HUES6 (cell line): ENCODE measurements at regions not wholly inside any gene's neighbourhood (a gene's known extent, or its start where the extent isn't known, plus 50 kb on each side); places are given as distances from the start of the nearest gene placed in this dataset.
"Not testable (repeated sequence)": the region's sequence is repeated elsewhere in the genome, so short reads cannot be mapped to it uniquely, and the experiment has no call there.

Experiments
- H3K27ac ChIP-seq: 2 replicates; pipeline ENCODE4 v1.7.0; 2013; ENCODE audit warnings: low read depth, mild to moderate bottlenecking, low read length, inconsistent platforms
- H3K27me3 ChIP-seq: 2 replicates; pipeline ENCODE4 v1.6.1; 2013; ENCODE audit warnings: low read length; ENCODE audit not compliant: control insufficient read depth, insufficient read depth
- H3K36me3 ChIP-seq: 2 replicates; pipeline ENCODE4 v1.6.1; 2013; ENCODE audit warnings: low read length; ENCODE audit not compliant: control insufficient read depth, insufficient read depth
- H3K4me1 ChIP-seq: 2 replicates; pipeline ENCODE4 v1.6.1; 2013; ENCODE audit warnings: low read length; ENCODE audit not compliant: control insufficient read depth, insufficient read depth
- H3K4me3 ChIP-seq: 2 replicates; pipeline ENCODE4 v1.5.1; 2013; ENCODE audit warnings: low read depth, low read length
- H3K9ac ChIP-seq: one replicate; pipeline ENCODE4 v1.6.1; 2013; ENCODE audit warnings: mild to moderate bottlenecking, low read length
- H3K9me3 ChIP-seq: 2 replicates; pipeline ENCODE4 v1.6.1; 2013; ENCODE audit warnings: low read depth, low read length; ENCODE audit not compliant: control insufficient read depth, insufficient read depth

GRCh38 chr20:30295967-30296366 is 961.5 kb upstream of the DEFB115 start:
- H3K9ac ChIP-seq, H3K27ac ChIP-seq, H3K36me3 ChIP-seq, H3K4me3 ChIP-seq, H3K4me1 ChIP-seq, H3K27me3 ChIP-seq: not testable (repeated sequence)
- peaks cover 21% of the 10 kb centered on the region; the same call in 1 of the 2 replicates for H3K9me3 ChIP-seq

- H3K4me1 ChIP-seq, H3K9ac ChIP-seq, H3K36me3 ChIP-seq, H3K4me3 ChIP-seq, H3K27ac ChIP-seq, H3K27me3 ChIP-seq: not testable (repeated sequence)
- peaks cover 31% of the 10 kb centered on the region; the same call in 1 of the 2 replicates for H3K9me3 ChIP-seq
Measured at GRCh38 chr20:30297878-30298595, 959.4 kb upstream of the DEFB115 start.

- not testable (repeated sequence) for H3K27ac ChIP-seq, H3K4me3 ChIP-seq, H3K9ac ChIP-seq, H3K36me3 ChIP-seq, H3K4me1 ChIP-seq, H3K27me3 ChIP-seq
- peaks cover 18% of the 10 kb centered on the region; the same call in 1 of the 2 replicates for H3K9me3 ChIP-seq
Measured at GRCh38 chr20:30300220-30300642, 957.2 kb upstream of the DEFB115 start.

GRCh38 chr20:30302786-30303185 is 954.7 kb upstream of the DEFB115 start:
- H3K4me1 ChIP-seq, H3K27me3 ChIP-seq, H3K27ac ChIP-seq, H3K36me3 ChIP-seq, H3K9ac ChIP-seq, H3K4me3 ChIP-seq: not testable (repeated sequence)
- peaks cover 11% of the 10 kb centered on the region; the same call in 1 of the 2 replicates for H3K9me3 ChIP-seq

GRCh38 chr20:30309938-30310337 is 947.5 kb upstream of the DEFB115 start:
- not testable (repeated sequence) for H3K9me3 ChIP-seq, H3K9ac ChIP-seq, H3K36me3 ChIP-seq

GRCh38 chr20:30310385-30310784 is 947.1 kb upstream of the DEFB115 start:
- not testable (repeated sequence) for H3K27ac ChIP-seq, H3K9me3 ChIP-seq, H3K4me3 ChIP-seq, H3K9ac ChIP-seq, H3K27me3 ChIP-seq, H3K4me1 ChIP-seq, H3K36me3 ChIP-seq

More at GRCh38 chr20:30309938-30310337, 947.5 kb upstream of the DEFB115 start:
- not testable (repeated sequence) for H3K27ac ChIP-seq, H3K4me3 ChIP-seq, H3K4me1 ChIP-seq, H3K27me3 ChIP-seq

GRCh38 chr20:30312220-30312619 is 945.2 kb upstream of the DEFB115 start:
- not testable (repeated sequence) for H3K36me3 ChIP-seq, H3K4me3 ChIP-seq, H3K9ac ChIP-seq

GRCh38 chr20:30313660-30314059 is 943.8 kb upstream of the DEFB115 start:
- H3K27me3 ChIP-seq, H3K9me3 ChIP-seq, H3K9ac ChIP-seq, H3K4me1 ChIP-seq, H3K36me3 ChIP-seq, H3K4me3 ChIP-seq, H3K27ac ChIP-seq: not testable (repeated sequence)

More at GRCh38 chr20:30312220-30312619, 945.2 kb upstream of the DEFB115 start:
- H3K9me3 ChIP-seq, H3K27me3 ChIP-seq, H3K4me1 ChIP-seq, H3K27ac ChIP-seq: not testable (repeated sequence)

- H3K9ac ChIP-seq, H3K27ac ChIP-seq, H3K4me1 ChIP-seq, H3K9me3 ChIP-seq, H3K4me3 ChIP-seq, H3K36me3 ChIP-seq, H3K27me3 ChIP-seq: not testable (repeated sequence)
Measured at GRCh38 chr20:30316063-30316462, 941.4 kb upstream of the DEFB115 start.

GRCh38 chr20:30316532-30317299 is 940.7 kb upstream of the DEFB115 start:
- not testable (repeated sequence) for H3K36me3 ChIP-seq, H3K9me3 ChIP-seq, H3K4me3 ChIP-seq

GRCh38 chr20:30333744-30334143 is 923.7 kb upstream of the DEFB115 start:
- H3K9ac ChIP-seq, H3K36me3 ChIP-seq, H3K4me3 ChIP-seq, H3K4me1 ChIP-seq, H3K27ac ChIP-seq, H3K9me3 ChIP-seq, H3K27me3 ChIP-seq: not testable (repeated sequence)

More at GRCh38 chr20:30316532-30317299, 940.7 kb upstream of the DEFB115 start:
- H3K9ac ChIP-seq, H3K4me1 ChIP-seq, H3K27ac ChIP-seq, H3K27me3 ChIP-seq: not testable (repeated sequence)
